G401 (cell line): ENCODE measurements at regions not wholly inside any gene's neighbourhood (a gene's known extent, or its start where the extent isn't known, plus 50 kb on each side); places are given as distances from the start of the nearest gene placed in this dataset.

Experiments used
- DNase-seq: peaks from one replicate; pipeline ENCODE4 v3.0.0-alpha.2; 2015; ENCODE audit warnings: low spot score
- in situ Hi-C: cut with HindIII; loops from 2 replicates; pipeline ENCODE4 v1.10.0; 2016; ENCODE audit warnings: low sequenced_read_pairs, mixed read lengths

DNA sequence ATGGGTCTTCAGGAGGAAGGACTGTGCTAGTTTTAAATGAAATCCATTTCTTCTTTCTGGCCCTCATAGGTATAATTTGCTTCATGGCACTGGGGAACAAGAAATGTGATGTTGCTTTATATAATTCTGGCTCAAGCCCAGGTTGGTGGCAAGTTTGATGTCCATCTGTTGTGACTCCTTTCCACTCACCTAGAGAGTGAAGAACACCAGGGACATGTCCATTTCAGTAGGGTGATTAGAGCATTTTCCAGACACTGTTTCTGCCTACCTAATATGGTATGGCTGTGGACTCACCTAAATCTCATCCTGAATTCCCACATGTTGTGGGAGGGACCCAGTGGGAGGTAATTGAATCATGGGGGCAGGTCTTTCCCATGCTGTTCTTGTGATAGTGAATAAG, 278.1 kb downstream of the LMX1A start:
- DNase-seq, result no peak
- in situ Hi-C loops, result no loop called here

DNA sequence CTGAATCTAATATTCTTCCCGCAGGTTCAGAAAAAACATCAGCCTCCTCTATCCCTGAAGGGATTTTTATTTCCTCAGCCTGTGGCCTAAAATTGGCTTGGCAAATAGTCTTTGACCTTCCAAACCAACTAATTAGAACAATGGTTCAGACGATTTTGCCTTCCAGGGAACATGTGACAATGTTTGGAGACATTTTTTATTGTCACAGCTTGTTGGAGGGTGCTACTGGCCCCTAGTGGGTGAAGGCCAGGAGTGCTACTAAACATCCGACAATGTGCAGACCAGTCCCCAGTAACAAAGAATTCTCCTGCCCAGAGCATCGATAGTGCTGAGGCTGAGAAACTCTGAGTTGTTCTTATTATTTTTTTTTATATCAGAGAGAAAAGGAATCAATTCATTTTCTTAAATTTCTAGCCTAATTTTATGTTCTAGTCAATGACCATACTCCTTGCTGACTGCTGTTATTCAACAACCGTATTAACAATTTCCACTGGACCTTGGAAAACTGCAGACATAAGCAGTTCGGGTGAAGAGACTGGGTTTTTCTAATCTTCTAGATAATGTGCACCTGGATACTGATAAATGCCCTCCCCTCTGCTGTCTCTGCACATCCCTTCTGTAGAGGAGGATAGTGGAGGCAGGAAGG, 280.7 kb downstream of the LMX1A start:
- no peak for DNase-seq
- in situ Hi-C loops, result no loop called here

- DNase-seq, result peak; percentile 35
- in situ Hi-C loops, result no loop called here
Observed at GRCh38 chr1:165073185-165074007, 283.1 kb downstream of the LMX1A start.

DNA sequence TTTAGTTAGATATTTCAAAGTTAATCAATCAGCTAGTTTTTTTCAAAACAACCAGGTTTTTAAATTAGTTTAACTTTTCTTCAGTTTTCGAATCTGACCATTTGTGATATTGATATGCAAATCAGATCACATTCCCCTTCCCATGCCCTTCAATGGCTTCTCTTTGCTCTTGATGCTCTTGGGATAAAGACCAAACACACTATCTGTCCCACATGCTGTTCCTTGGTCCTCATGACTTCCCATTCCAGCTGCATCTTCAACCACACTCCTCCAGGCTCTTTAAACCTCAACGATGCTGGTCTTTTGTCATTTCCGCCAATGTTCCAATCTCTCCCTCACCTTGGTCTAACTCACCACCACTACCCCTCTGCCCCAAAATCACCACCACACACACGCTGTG, 285.8 kb downstream of the LMX1A start:
- DNase-seq, result no peak
- in situ Hi-C loops, result no loop called here

DNA sequence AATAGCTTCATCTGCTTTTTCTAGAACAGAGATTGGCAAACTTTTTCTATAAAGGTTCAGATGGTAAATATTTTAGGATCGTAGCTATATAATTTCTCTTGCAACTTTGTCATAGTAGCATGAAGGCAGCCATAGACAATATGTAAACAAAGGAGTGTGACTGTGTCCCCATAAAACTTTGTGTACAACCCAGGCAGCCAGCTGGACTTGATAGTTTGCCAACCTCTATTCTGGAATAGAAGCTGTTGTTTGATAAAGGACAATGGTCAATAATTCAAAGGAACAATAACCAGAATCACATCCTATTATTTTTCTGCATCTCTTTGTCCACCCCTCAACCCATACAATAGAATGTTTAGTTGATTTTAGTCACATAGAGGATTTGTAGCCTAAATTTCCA, 286.7 kb downstream of the LMX1A start:
- in situ Hi-C loops, result no loop called here
- no peak for DNase-seq

GRCh38 chr1:165068741-165069140, 287.8 kb downstream of the LMX1A start:
- in situ Hi-C loops, result no loop called here
- DNase-seq, result no peak

- in situ Hi-C loops, result no loop called here
- DNase-seq, result no peak
Observed at GRCh38 chr1:165067829-165068228, 288.7 kb downstream of the LMX1A start.

DNA sequence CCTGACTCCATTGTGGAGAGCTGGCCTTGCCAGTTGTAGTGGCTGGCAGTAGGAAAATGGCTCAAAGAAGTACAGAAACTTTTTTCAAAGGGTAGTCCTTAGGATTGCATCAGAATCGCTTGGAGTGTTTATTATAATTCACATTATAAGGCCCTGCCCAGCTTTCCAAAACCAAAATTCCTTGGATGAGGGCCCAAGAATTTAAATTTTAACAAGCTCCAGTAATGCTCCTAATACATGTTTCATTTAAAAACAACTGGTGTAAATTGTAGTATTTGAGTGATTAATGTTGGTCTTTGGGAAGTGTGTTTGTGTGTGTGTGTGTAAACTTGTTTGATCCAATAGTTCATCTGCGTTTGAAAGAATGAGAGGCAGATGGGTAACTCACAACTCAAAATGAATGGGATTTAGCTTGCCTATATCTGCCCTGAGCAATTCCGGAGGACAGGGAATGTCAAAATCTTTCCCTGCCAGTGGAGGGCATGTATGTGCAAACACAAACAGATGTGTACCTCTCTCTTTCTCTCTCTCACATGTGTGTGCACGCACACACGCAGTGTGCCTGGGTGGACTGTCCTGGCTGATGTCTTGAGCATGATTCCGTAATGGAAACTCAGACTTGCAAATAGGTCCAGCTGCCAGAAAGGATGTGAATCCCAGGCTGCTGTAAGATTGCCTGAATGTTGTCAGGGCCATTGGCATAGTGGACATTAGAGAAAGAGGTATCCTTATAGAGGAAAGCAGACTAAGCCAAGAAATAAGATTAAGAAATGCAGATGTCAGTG, 293.1 kb downstream of the LMX1A start:
- in situ Hi-C loops, result no loop called here

GRCh38 chr1:165062346-165062745, 294.2 kb downstream of the LMX1A start:
- DNase-seq, result no peak
- in situ Hi-C loops, result no loop called here

More for the DNA sequence above, 293.1 kb downstream of the LMX1A start:
- no peak for DNase-seq

DNA sequence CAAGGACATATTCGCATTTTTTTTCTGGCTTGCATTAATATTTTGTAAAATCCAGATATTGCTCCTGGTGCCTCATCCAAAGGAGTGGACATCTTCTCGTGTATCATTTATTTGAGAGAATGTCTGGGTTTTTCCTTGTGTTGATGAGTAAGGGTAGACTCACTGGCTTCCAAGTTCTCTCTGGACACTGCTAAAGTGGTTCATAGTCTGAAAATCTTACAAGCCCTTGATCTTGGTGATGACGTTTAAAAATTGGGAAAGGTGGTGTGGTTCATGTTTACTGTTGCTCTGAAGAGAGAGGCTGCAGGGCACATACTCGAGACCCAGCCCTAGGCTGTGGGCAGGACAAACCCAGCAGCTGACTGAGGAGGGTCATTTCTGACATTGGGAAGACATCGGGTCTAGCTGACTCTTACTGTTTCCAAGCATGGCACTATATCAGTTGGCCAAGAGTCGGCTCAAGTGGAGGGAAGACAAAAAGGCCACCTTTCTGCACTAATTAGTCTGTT, 296.2 kb downstream of the LMX1A start:
- in situ Hi-C loops, result no loop called here
- no peak for DNase-seq

GRCh38 chr1:165057956-165058355, 298.6 kb downstream of the LMX1A start:
- no peak for DNase-seq
- in situ Hi-C loops, result no loop called here

- in situ Hi-C loops, result no loop called here
- DNase-seq, result no peak
Observed at GRCh38 chr1:165056914-165057313, 299.6 kb downstream of the LMX1A start.

GRCh38 chr1:165055581-165055980, 300.9 kb downstream of the LMX1A start:
- in situ Hi-C loops, result no loop called here

GRCh38 chr1:165054627-165055026, 301.9 kb downstream of the LMX1A start:
- DNase-seq, result no peak
- in situ Hi-C loops, result no loop called here

More at GRCh38 chr1:165055581-165055980, 300.9 kb downstream of the LMX1A start:
- DNase-seq, result no peak

- in situ Hi-C loops, result no loop called here
- DNase-seq, result no peak
Observed at GRCh38 chr1:165053351-165053750, 303.2 kb downstream of the LMX1A start.

DNA sequence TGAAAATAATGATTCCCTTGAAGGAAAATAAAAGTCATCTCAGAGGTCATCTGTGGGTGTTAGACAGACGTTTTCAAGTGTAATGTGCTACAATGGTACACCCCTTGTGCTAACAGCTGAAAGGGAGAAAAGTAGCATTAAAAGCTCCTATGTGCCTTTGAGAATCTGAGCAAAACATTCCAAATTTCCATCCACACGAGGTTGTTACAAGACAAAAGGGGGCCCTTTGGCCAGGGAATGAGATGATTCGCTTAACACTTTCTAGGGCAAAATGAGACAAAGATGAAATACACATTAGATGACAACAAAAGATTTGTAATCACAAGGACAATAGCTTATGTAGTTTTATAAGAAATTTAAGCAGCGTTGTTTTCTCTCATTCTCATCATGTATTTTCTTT, 303.6 kb downstream of the LMX1A start:
- in situ Hi-C loops, result no loop called here
- DNase-seq, result no peak

- in situ Hi-C loops, result no loop called here
- DNase-seq, result no peak
Observed at GRCh38 chr1:165052431-165052830, 304.1 kb downstream of the LMX1A start.

- no peak for DNase-seq
- in situ Hi-C loops, result no loop called here
Observed at GRCh38 chr1:165050246-165050645, 306.3 kb downstream of the LMX1A start.

DNA sequence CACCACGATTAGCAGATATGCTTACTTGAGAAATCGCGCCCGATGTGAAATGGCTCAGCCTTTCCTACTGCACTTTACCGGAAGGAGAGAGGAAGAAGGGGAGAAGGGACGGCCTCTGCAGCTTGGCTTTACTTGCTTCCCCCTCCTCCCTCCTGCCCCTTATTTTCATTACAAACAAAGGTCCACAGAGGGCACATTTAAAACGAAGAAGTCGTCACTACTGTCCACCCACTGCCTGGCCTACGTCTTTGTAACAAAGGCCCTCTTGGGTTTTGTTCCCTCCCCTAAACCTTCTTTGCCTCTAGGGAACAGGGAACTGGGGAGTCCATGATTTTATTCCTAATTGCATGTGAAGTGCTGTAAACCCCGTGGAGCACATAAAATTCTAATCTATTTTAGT, 308.5 kb downstream of the LMX1A start:
- in situ Hi-C loops, result no loop called here
- DNase-seq, result no peak

DNA sequence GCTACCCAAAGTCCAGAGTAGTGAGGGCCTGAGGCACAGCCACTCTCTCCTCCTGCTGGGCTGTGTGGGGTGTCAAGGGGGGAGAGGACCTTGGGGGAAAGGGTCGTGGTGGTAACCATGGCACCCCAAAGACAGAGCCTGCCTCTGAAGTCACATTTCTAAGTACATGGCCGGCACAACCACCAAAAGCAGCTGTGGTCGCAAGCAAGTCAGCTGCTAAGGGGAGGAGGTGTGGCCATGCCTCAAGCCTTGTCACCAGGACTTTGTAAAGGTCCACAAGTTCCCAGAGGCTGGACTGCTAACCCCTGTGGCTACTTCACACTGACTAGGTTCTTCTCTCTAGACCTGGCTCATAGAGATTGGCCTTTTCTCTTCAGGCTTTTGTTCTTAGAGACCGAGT, 310.6 kb downstream of the LMX1A start:
- in situ Hi-C loops, result no loop called here
- no peak for DNase-seq
